GM12878 (cell line): ENCODE measurements at regions not wholly inside any gene's neighbourhood (a gene's known extent, or its start where the extent isn't known, plus 50 kb on each side); places are given as distances from the start of the nearest gene placed in this dataset.

Experiments used
- ATAC-seq: fragments of 200-7000 bp; cut with Tn5 transposase; 3 replicates; pipeline ENCODE4 v1.9.1; 2020; ENCODE audit warnings: mild to moderate bottlenecking, moderate library complexity
- BruUV-seq: library from RNA; stranded (reverse); fragments of 400-500 nt; replicated peaks from 2 replicates; lab custom pipeline; 2021; lab: Mats Ljungman, UMichigan
- CTCF ChIA-PET: fragments of 300-600 bp; sonication (Branson Sonifier 250); formaldehyde crosslinking; extraction: SDS; loops from one replicate; lab custom pipeline; 2021; ENCODE audit warnings: inconsistent platforms; lab: Yijun Ruan, JAX
- POLR2A ChIA-PET: fragments of 350-600 bp; formaldehyde crosslinking; extraction: SDS; loops from one replicate; lab custom pipeline; 2021; ENCODE audit warnings: inconsistent platforms; lab: Charles Lee
- RAD21 ChIA-PET: fragments of 300-600 bp; sonication (Branson Sonifier 250); formaldehyde crosslinking; loops from one replicate; lab custom pipeline; 2023; ENCODE audit warnings: antibody characterized with exemption; ENCODE audit not compliant: unreplicated experiment; lab: Charles Lee
- SMC1A ChIA-PET: fragments of 300-600 bp; sonication (Branson Sonifier 250); formaldehyde crosslinking; loops from one replicate; lab custom pipeline; 2023; ENCODE audit not compliant: unreplicated experiment, uncharacterized antibody; lab: Charles Lee
- DNase-seq: peaks from one replicate; pipeline ENCODE4 v3.0.0-alpha.2; 2011; ENCODE audit warnings: low read depth, low spot score
- FAIRE-seq: peaks from 3 replicates; lab custom pipeline; 2011; peaks lifted over from hg19 to GRCh38; lab: Jason Lieb, UNC
- H2AFZ ChIP-seq: 2 replicates; pipeline ENCODE4 v1.6.0; 2011; ENCODE audit warnings: low read depth, low read length, control low read depth; ENCODE audit not compliant: control insufficient read depth
- H3K27ac ChIP-seq: 2 replicates; pipeline ENCODE4 v1.5.1; 2011; ENCODE audit warnings: control low read depth; ENCODE audit not compliant: control insufficient read depth, insufficient read depth
- H3K27me3 ChIP-seq, 2 experiments: replicated peaks in 1 of 2; 2 replicates each; pipeline versions ENCODE4 v1.6.0 to v1.6.1; 2011; ENCODE audit warnings: low read length in 1 of 2; ENCODE audit not compliant: control insufficient read depth in 2 of 2, insufficient read depth in 2 of 2
- H3K36me3 ChIP-seq, 2 experiments: 2 replicates each; pipeline ENCODE4 v1.5.1; 2011; ENCODE audit warnings: low read length in 1 of 2; ENCODE audit not compliant: control insufficient read depth in 2 of 2, insufficient read depth in 2 of 2
- H3K4me1 ChIP-seq: 2 replicates; pipeline ENCODE4 v1.6.1; 2011; ENCODE audit warnings: mild to moderate bottlenecking, low read length, moderate library complexity, mixed read lengths; ENCODE audit not compliant: control insufficient read depth, insufficient read depth
- H3K4me2 ChIP-seq: 2 replicates; pipeline ENCODE4 v1.6.0; 2011; ENCODE audit warnings: control low read depth; ENCODE audit not compliant: control insufficient read depth, insufficient read depth
- H3K4me3 ChIP-seq: fragments of 200-600 bp; sonication (generic); 2 replicates; pipeline ENCODE4 v1.5.1; 2016
- H3K79me2 ChIP-seq: 2 replicates; pipeline ENCODE4 v1.6.0; 2011; ENCODE audit warnings: low read length; ENCODE audit not compliant: control insufficient read depth, insufficient read depth
- H3K9ac ChIP-seq: 2 replicates; pipeline ENCODE4 v1.8.0; 2011; ENCODE audit warnings: low read length, control low read depth, mixed read lengths; ENCODE audit not compliant: control insufficient read depth, insufficient read depth
- H3K9me3 ChIP-seq: replicated peaks from 3 replicates; pipeline ENCODE4 v1.5.1; 2011; ENCODE audit warnings: mild to moderate bottlenecking, low read length; ENCODE audit not compliant: control insufficient read depth, insufficient read depth
- H4K20me1 ChIP-seq: 2 replicates; pipeline ENCODE4 v1.6.0; 2011; ENCODE audit not compliant: control insufficient read depth, insufficient read depth
- CBX5 ChIP-seq: sonication (generic); IDR thresholded peaks from 2 replicates; pipeline ENCODE4 v1.6.1; 2016; ENCODE audit warnings: low read depth, moderate library complexity, mild to moderate bottlenecking, inconsistent platforms
- KDM1A ChIP-seq: fragments of 200-600 bp; sonication (generic); IDR thresholded peaks from 2 replicates; pipeline ENCODE4 v1.6.1; 2016; ENCODE audit warnings: borderline replicate concordance
- PML ChIP-seq: IDR thresholded peaks from 2 replicates; pipeline ENCODE4 v1.6.1; 2012; ENCODE audit warnings: low read length, inconsistent platforms
- POLR2AphosphoS2 ChIP-seq: IDR thresholded peaks from 2 replicates; pipeline ENCODE4 v1.6.1; 2011; ENCODE audit warnings: low read depth, mild to moderate bottlenecking, low read length, improper control_type of control experiment, moderate library complexity
- REST ChIP-seq: IDR thresholded peaks from 2 replicates; pipeline ENCODE4 v1.6.1; 2012; ENCODE audit warnings: mild to moderate bottlenecking, low read depth, low read length
- SPI1 ChIP-seq: IDR thresholded peaks from 2 replicates; pipeline ENCODE4 v1.6.1; 2011; ENCODE audit warnings: low read depth, mild to moderate bottlenecking, low read length, moderate library complexity, borderline replicate concordance; ENCODE audit not compliant: insufficient read depth
- YY1 ChIP-seq: IDR thresholded peaks from 2 replicates; pipeline ENCODE4 v1.6.1; 2011; ENCODE audit warnings: low read depth, mild to moderate bottlenecking, low read length
- ZNF274 ChIP-seq: IDR thresholded peaks from one replicate; pipeline ENCODE4 v1.8.0; 2011; ENCODE audit not compliant: insufficient read length, insufficient read depth
- WGBS: methylation state at CpG from one replicate; pipeline ENCODE4 v1.1.6; 2016; ENCODE audit warnings: low lambda C conversion rate; ENCODE audit not compliant: insufficient replicate concordance, insufficient coverage; ENCODE audit errors: missing lambda C conversion rate; 5-methylcytosine and 5-hydroxymethylcytosine counted together
- in situ Hi-C: fragments of 300-500 bp; cut with MboI; formaldehyde crosslinking; loops from 9 replicates; pipeline ENCODE4 v1.14.3; 2018; ENCODE audit warnings: mixed read lengths
- intact Hi-C: fragments of 100-400 bp; cut with micrococcal nuclease; formaldehyde crosslinking; loops from one replicate; pipeline ENCODE4 v1.14.2; 2022; ENCODE audit not compliant: unreplicated experiment
- TF ChIP-seq, protein P1 (sequence below): IDR thresholded peaks from 2 replicates; pipeline ENCODE4 v1.6.1; 2012; ENCODE audit warnings: low read depth, low read length, improper control_type of control experiment

DNA sequence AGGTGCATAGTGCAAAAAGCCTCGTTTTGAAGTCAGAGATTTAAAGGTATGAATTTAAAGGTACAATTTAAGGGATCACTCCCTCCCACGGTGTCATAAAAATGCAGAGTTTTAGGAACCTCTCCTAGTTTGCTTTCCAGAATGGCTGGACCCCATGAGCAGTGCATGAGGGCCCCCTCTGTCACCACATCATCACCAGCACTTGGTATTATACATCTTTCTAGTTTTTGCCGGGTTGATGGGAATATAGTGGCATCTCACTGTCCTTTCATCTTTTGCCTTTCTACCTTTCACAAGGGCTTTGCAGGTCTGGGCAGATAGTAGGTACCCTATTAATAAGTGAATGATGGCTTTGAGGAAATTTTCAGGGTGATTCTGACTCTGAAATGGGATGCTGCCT lies 103.6 kb upstream of the AGBL1 start:
- intact Hi-C loops: no loop called here
- H3K36me3 ChIP-seq: no peaks in the 10 kb centered on the region
- no peak for TF ChIP-seq KDM1A
- no peak for TF ChIP-seq POLR2AphosphoS2
- TF ChIP-seq ZNF274: no peak
- TF ChIP-seq PML: no peak
- no peak for TF ChIP-seq CBX5
- TF ChIP-seq, all 136 proteins: peak for 0
- ATAC-seq: no peak
- Histone ChIP-seq H3K79me2 (no peaks in the 10 kb centered on the region), H3K27me3 (no peaks in the 10 kb centered on the region), H4K20me1 (no peaks in the 10 kb centered on the region), H3K4me2 (no peak overlapping the region), H3K4me3 (no peak overlapping the region), H3K4me1 (no peaks in the 10 kb centered on the region), H2AFZ (no peak overlapping the region), H3K9ac (no peak overlapping the region), H3K9me3 (no peaks in the 10 kb centered on the region), H3K27ac (no peak overlapping the region)
- CTCF ChIA-PET: no interaction called here
- no peak for FAIRE-seq
- SMC1A ChIA-PET: no interaction called here
- in situ Hi-C loops: no loop called here
- POLR2A ChIA-PET: no interaction called here
- WGBS: 29% methylated on average over 3 of the region's 3 CpGs
- no peak for DNase-seq
- BruUV-seq: no TSS peak
- RAD21 ChIA-PET: no interaction called here

DNA sequence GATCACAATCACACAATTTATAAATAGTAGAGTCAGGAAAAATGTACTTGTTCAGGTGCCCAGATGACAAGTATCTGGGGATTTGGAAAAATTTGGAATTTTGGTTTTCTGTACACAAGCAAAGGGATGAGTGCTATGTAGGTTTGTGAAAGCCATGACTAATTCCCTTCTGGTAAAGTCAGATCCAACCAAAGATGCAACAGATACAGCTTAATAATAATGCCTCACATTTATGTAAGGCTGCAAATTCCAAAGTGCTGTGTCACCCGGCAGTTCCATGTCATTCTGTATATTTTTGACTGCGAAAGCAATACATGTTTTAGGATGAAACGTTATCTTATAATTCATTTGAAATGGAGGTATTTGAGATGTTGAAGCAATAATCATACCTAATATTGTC lies 102.7 kb upstream of the AGBL1 start:
- Histone ChIP-seq H4K20me1 (no peaks in the 10 kb centered on the region), H2AFZ (no peak overlapping the region), H3K4me3 (no peak overlapping the region), H3K36me3 (no peaks in the 10 kb centered on the region), H3K4me2 (no peak overlapping the region), H3K27me3 (peaks cover 0 to 1% of the 10 kb centered on the region in 2 experiments; a peak in 1 of 4 replicates), H3K4me1 (no peaks in the 10 kb centered on the region), H3K9me3 (no peaks in the 10 kb centered on the region)
- BruUV-seq: no TSS peak
- in situ Hi-C loops: no loop called here
- SMC1A ChIA-PET: no interaction called here
- WGBS: 11% methylated on average over 3 of the region's 3 CpGs
- TF ChIP-seq REST (no peak), YY1 (no peak), SPI1 (no peak)
- TF ChIP-seq, protein P1, sequence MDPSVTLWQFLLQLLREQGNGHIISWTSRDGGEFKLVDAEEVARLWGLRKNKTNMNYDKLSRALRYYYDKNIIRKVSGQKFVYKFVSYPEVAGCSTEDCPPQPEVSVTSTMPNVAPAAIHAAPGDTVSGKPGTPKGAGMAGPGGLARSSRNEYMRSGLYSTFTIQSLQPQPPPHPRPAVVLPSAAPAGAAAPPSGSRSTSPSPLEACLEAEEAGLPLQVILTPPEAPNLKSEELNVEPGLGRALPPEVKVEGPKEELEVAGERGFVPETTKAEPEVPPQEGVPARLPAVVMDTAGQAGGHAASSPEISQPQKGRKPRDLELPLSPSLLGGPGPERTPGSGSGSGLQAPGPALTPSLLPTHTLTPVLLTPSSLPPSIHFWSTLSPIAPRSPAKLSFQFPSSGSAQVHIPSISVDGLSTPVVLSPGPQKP: no peak
- TF ChIP-seq, all 136 proteins: peak for 0
- Histone ChIP-seq H3K9ac (no peak overlapping the region), H3K27ac (no peak overlapping the region), H3K79me2 (no peaks in the 10 kb centered on the region)
- FAIRE-seq (no peak), ATAC-seq (no peak), DNase-seq (no peak)
- ChIA-PET CTCF (no interaction called here), POLR2A (no interaction called here), RAD21 (no interaction called here)
- intact Hi-C loops: no loop called here
